Lower leg skin (tissue), 3 donors: ENCODE measurements at regions not wholly inside any gene's neighbourhood (a gene's known extent, or its start where the extent isn't known, plus 50 kb on each side); places are given as distances from the start of the nearest gene placed in this dataset.

Source experiments
- CTCF ChIP-seq, 3 donors: fragments of 450-650 bp; IDR thresholded peaks; one replicate each; pipeline ENCODE4 v1.5.1; 2016; ENCODE audit warnings: antibody characterized with exemption in 3 of 3, mild to moderate bottlenecking in 3 of 3, moderate library complexity in 2 of 3
- POLR2A ChIP-seq, 2 donors: fragments of 450-650 bp; IDR thresholded peaks; one replicate each; pipeline ENCODE4 v1.6.1; 2016 to 2017; ENCODE audit warnings: antibody characterized with exemption in 2 of 2, mild to moderate bottlenecking in 1 of 2, moderate library complexity in 1 of 2

- TF ChIP-seq CTCF (IDR thresholded peaks at IDR 0.05) = no peak
- no peak for TF ChIP-seq POLR2A (IDR thresholded peaks at IDR 0.05)
These were observed 462.5 kb upstream of the PFKP start for GRCh38 chr10:2604891-2605290.
